K562 (cell line): ENCODE measurements at regions not wholly inside any gene's neighbourhood (a gene's known extent, or its start where the extent isn't known, plus 50 kb on each side); places are given as distances from the start of the nearest gene placed in this dataset.

Source experiments
- ATAC-seq: fragments of 200-7000 bp; cut with Tn5 transposase; 3 replicates; pipeline ENCODE4 v1.9.1; 2020; ENCODE audit warnings: moderate library complexity
- BruUV-seq: library from RNA; stranded (reverse); fragments of 400-500 nt; replicated peaks from 2 replicates; lab custom pipeline; 2021; lab: Mats Ljungman, UMichigan
- CTCF ChIA-PET: fragments of 300-600 bp; formaldehyde crosslinking; extraction: SDS; loops from one replicate; lab custom pipeline; 2021; ENCODE audit warnings: low intra/inter-chr PET ratio; lab: Yijun Ruan, JAX
- POLR2A ChIA-PET: fragments of 300-600, 350-650 bp; sonication (Branson Sonifier 250); formaldehyde crosslinking; extraction: SDS; loops from one replicate; lab custom pipeline; 2021; ENCODE audit warnings: antibody characterized with exemption, inconsistent platforms; lab: Yijun Ruan, JAX
- DNase-seq, 4 experiments: peaks; one replicate each; pipeline versions ENCODE4 v3.0.0 to v3.0.0-alpha.2; 2011 to 2018; ENCODE audit warnings: low spot score in 3 of 4, mixed read lengths in 3 of 4; ENCODE audit errors: extremely low read depth in 1 of 4
- FAIRE-seq: peaks from 2 replicates; lab custom pipeline; 2011; peaks lifted over from hg19 to GRCh38; lab: Jason Lieb, UNC
- H2AFZ ChIP-seq: 2 replicates; pipeline ENCODE4 v1.6.0; 2011; ENCODE audit warnings: low read depth, low read length, control low read depth, inconsistent platforms
- H3K27ac ChIP-seq: fragments of 200-600 bp; 3 replicates; pipeline ENCODE4 v1.8.0; 2011; ENCODE audit warnings: low read depth, mild to moderate bottlenecking, control low read depth, inconsistent platforms, low read length, moderate library complexity, mixed read lengths; ENCODE audit errors: extremely low read depth
- H3K27me3 ChIP-seq, 2 experiments: fragments of 300-600 bp in 1 of 2; 2 replicates in 1 of 2; 3 replicates in 1 of 2; pipeline versions ENCODE4 v1.6.0 to v1.8.0; 2011; ENCODE audit warnings: inconsistent platforms in 2 of 2, low read length in 2 of 2, mild to moderate bottlenecking in 1 of 2, mixed read lengths in 1 of 2, moderate library complexity in 1 of 2; ENCODE audit not compliant: control insufficient read depth in 2 of 2, insufficient read depth in 2 of 2
- H3K36me3 ChIP-seq: fragments of 300-600 bp; 3 replicates; pipeline ENCODE4 v1.8.0; 2011; ENCODE audit warnings: mild to moderate bottlenecking, low read length, inconsistent platforms; ENCODE audit not compliant: control insufficient read depth, insufficient read depth
- H3K4me1 ChIP-seq, 2 experiments: fragments of 200-600 bp in 1 of 2; replicated peaks in 1 of 2; 2 replicates in 1 of 2; 3 replicates in 1 of 2; pipeline versions ENCODE4 v1.5.1 to v1.8.0; 2011; ENCODE audit warnings: inconsistent platforms in 2 of 2, low read length in 2 of 2, mild to moderate bottlenecking in 1 of 2, mixed read lengths in 1 of 2, moderate library complexity in 1 of 2; ENCODE audit not compliant: control insufficient read depth in 2 of 2, insufficient read depth in 2 of 2
- H3K4me2 ChIP-seq: 2 replicates; pipeline ENCODE4 v1.6.1; 2011; ENCODE audit warnings: low read length, control low read depth, inconsistent platforms, mixed read lengths; ENCODE audit not compliant: insufficient read depth
- H3K4me3 ChIP-seq: fragments of 200-600 bp; sonication (generic), shearing (Covaris generic); 2 replicates; pipeline ENCODE4 v1.5.1; 2016; ENCODE audit warnings: control low read depth, inconsistent platforms
- H3K79me2 ChIP-seq: fragments of 200-600 bp; 3 replicates; pipeline ENCODE4 v1.8.0; 2011; ENCODE audit warnings: low read length, inconsistent platforms; ENCODE audit not compliant: control insufficient read depth, insufficient read depth
- H3K9ac ChIP-seq, 2 experiments: 2 replicates each; pipeline versions ENCODE4 v1.6.0 to v1.6.1; 2011; ENCODE audit warnings: low read depth in 2 of 2, low read length in 2 of 2, control low read depth in 1 of 2, inconsistent platforms in 1 of 2, mild to moderate bottlenecking in 1 of 2, mixed read lengths in 1 of 2; ENCODE audit not compliant: insufficient read depth in 1 of 2
- H3K9me1 ChIP-seq: one replicate; pipeline ENCODE4 v1.6.0; 2011; ENCODE audit warnings: inconsistent platforms, mild to moderate bottlenecking, low read length, moderate library complexity; ENCODE audit not compliant: control insufficient read depth, insufficient read depth
- H3K9me3 ChIP-seq: replicated peaks from 2 replicates; pipeline ENCODE4 v1.5.1; 2011; ENCODE audit warnings: low read depth, low read length, inconsistent platforms; ENCODE audit not compliant: control insufficient read depth, insufficient read depth
- H4K20me1 ChIP-seq: replicated peaks from 2 replicates; pipeline ENCODE4 v1.6.1; 2011; ENCODE audit warnings: low read length, inconsistent platforms, mixed read lengths; ENCODE audit not compliant: control insufficient read depth, insufficient read depth
- COPS2 ChIP-seq: fragments of 450-650 bp; conservative IDR thresholded peaks from 2 replicates; pipeline ENCODE4 v1.6.1; 2016; ENCODE audit warnings: mild to moderate bottlenecking, moderate library complexity
- KHSRP ChIP-seq: fragments of 450-650 bp; IDR thresholded peaks from 2 replicates; pipeline ENCODE4 v1.6.1; 2017
- MAFF ChIP-seq: IDR thresholded peaks from 2 replicates; pipeline ENCODE4 v1.6.1; 2012; ENCODE audit warnings: low read length, improper control_type of control experiment
- MIER1 ChIP-seq: fragments of 450-650 bp; IDR thresholded peaks from 2 replicates; pipeline ENCODE4 v1.6.1; 2016; ENCODE audit warnings: antibody characterized with exemption, mild to moderate bottlenecking, low read depth
- MTF1 ChIP-seq: fragments of 250-450 bp; sonication (Bioruptor Pico); IDR thresholded peaks from 2 replicates; pipeline ENCODE4 v1.9.0; 2021; ENCODE audit warnings: moderate library complexity, mild to moderate bottlenecking, inconsistent platforms, borderline replicate concordance
- NFE2L1 ChIP-seq: fragments of 450-650 bp; IDR thresholded peaks from 2 replicates; pipeline ENCODE4 v1.6.1; 2016; ENCODE audit warnings: missing genetic modification characterization, low read depth, mild to moderate bottlenecking, missing compliant biosample characterization, moderate library complexity, borderline replicate concordance
- PML ChIP-seq: IDR thresholded peaks from 2 replicates; pipeline ENCODE4 v1.6.1; 2012; ENCODE audit warnings: low read length, inconsistent platforms
- RBM15 ChIP-seq: fragments of 200-400 bp; formaldehyde crosslinking; IDR thresholded peaks from 2 replicates; pipeline ENCODE4 v1.6.1; 2018; ENCODE audit warnings: mild to moderate bottlenecking, low read length, moderate library complexity; ENCODE audit not compliant: insufficient read depth
- XRCC4 ChIP-seq: IDR thresholded peaks from one replicate; pipeline ENCODE4 v1.6.1; 2011; ENCODE audit not compliant: insufficient read depth, insufficient read length; ENCODE audit errors: extremely low read depth
- ZNF444 ChIP-seq: fragments of 250-450 bp; sonication (Bioruptor Pico); IDR thresholded peaks from 2 replicates; pipeline ENCODE4 v1.4.0; 2020; ENCODE audit warnings: mild to moderate bottlenecking, moderate library complexity
- ZNF764 ChIP-seq: fragments of 250-450 bp; sonication (Bioruptor Pico); IDR thresholded peaks from 2 replicates; pipeline ENCODE4 v1.4.0; 2020; ENCODE audit warnings: low read depth, mild to moderate bottlenecking, moderate library complexity
- WGBS: fragments of 100-300 bp; shearing (Covaris generic); methylation state at CpG from one replicate; pipeline ENCODE4 v1.1.6; 2016; ENCODE audit warnings: low coverage, mixed read lengths; ENCODE audit not compliant: insufficient coverage; ENCODE audit errors: missing lambda C conversion rate; 5-methylcytosine and 5-hydroxymethylcytosine counted together
- in situ Hi-C: fragments of 300-500 bp; cut with MboI; formaldehyde crosslinking; loops from 4 replicates; pipeline ENCODE4 v1.15.0; 2018; ENCODE audit warnings: inconsistent platforms, mixed read lengths
- intact Hi-C: fragments of 100-400 bp; cut with micrococcal nuclease; formaldehyde crosslinking; loops from 2 replicates; pipeline ENCODE4 v1.14.2; 2022
- TF ChIP-seq, protein P1 (sequence below): fragments of 450-650 bp; IDR thresholded peaks from 2 replicates; pipeline ENCODE4 v1.6.1; 2016; ENCODE audit warnings: mild to moderate bottlenecking, moderate library complexity
- TF ChIP-seq, protein P2 (sequence below): sonication (generic); formaldehyde crosslinking; IDR thresholded peaks from 2 replicates; pipeline ENCODE4 v1.8.1; 2023; ENCODE audit warnings: mild to moderate bottlenecking, missing genetic modification reagents

DNA sequence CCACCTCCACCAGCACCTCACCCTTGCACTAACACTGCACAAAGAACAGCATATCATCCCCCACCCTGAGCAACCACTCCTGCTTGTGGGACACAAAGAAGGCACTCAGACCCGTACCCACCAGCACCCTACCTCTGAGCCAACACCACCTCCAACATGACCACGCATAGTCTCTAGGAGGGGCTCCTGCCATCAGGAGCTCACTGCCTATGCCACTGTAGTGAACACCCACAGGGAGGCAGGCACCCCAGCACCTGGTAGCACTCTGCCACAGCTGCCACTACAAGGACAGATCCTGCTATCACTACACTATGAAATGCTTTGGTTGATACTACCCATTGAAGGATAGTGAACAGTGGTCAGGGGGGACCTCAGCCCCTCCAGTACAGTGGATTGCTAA lies 395.6 kb upstream of the GRAMD2B start:
- H3K9me3 ChIP-seq, result no peaks in the 10 kb centered on the region; the same call in 1 of the 2 replicates
- no peak overlapping the region for H3K4me3 ChIP-seq
- intact Hi-C loops, result no loop called here
- no peaks in the 10 kb centered on the region for H3K9me1 ChIP-seq
- H3K27ac ChIP-seq, result no peak overlapping the region
- H2AFZ ChIP-seq, result no peak overlapping the region
- FAIRE-seq (no peak), DNase-seq (no peak), ATAC-seq (no peak)
- no peaks in the 10 kb centered on the region for H4K20me1 ChIP-seq
- no peaks in the 10 kb centered on the region for H3K27me3 ChIP-seq
- no TSS peak for BruUV-seq
- TF ChIP-seq RBM15 (no peak), MTF1 (no peak), COPS2 (no peak), PML (no peak), ZNF764 (CRISPR knock-in tag) (no peak), NFE2L1 (no peak), MIER1 (no peak), KHSRP (no peak), XRCC4 (no peak), ZNF444 (CRISPR knock-in tag) (no peak), MAFF (no peak)
- TF ChIP-seq, protein P1, sequence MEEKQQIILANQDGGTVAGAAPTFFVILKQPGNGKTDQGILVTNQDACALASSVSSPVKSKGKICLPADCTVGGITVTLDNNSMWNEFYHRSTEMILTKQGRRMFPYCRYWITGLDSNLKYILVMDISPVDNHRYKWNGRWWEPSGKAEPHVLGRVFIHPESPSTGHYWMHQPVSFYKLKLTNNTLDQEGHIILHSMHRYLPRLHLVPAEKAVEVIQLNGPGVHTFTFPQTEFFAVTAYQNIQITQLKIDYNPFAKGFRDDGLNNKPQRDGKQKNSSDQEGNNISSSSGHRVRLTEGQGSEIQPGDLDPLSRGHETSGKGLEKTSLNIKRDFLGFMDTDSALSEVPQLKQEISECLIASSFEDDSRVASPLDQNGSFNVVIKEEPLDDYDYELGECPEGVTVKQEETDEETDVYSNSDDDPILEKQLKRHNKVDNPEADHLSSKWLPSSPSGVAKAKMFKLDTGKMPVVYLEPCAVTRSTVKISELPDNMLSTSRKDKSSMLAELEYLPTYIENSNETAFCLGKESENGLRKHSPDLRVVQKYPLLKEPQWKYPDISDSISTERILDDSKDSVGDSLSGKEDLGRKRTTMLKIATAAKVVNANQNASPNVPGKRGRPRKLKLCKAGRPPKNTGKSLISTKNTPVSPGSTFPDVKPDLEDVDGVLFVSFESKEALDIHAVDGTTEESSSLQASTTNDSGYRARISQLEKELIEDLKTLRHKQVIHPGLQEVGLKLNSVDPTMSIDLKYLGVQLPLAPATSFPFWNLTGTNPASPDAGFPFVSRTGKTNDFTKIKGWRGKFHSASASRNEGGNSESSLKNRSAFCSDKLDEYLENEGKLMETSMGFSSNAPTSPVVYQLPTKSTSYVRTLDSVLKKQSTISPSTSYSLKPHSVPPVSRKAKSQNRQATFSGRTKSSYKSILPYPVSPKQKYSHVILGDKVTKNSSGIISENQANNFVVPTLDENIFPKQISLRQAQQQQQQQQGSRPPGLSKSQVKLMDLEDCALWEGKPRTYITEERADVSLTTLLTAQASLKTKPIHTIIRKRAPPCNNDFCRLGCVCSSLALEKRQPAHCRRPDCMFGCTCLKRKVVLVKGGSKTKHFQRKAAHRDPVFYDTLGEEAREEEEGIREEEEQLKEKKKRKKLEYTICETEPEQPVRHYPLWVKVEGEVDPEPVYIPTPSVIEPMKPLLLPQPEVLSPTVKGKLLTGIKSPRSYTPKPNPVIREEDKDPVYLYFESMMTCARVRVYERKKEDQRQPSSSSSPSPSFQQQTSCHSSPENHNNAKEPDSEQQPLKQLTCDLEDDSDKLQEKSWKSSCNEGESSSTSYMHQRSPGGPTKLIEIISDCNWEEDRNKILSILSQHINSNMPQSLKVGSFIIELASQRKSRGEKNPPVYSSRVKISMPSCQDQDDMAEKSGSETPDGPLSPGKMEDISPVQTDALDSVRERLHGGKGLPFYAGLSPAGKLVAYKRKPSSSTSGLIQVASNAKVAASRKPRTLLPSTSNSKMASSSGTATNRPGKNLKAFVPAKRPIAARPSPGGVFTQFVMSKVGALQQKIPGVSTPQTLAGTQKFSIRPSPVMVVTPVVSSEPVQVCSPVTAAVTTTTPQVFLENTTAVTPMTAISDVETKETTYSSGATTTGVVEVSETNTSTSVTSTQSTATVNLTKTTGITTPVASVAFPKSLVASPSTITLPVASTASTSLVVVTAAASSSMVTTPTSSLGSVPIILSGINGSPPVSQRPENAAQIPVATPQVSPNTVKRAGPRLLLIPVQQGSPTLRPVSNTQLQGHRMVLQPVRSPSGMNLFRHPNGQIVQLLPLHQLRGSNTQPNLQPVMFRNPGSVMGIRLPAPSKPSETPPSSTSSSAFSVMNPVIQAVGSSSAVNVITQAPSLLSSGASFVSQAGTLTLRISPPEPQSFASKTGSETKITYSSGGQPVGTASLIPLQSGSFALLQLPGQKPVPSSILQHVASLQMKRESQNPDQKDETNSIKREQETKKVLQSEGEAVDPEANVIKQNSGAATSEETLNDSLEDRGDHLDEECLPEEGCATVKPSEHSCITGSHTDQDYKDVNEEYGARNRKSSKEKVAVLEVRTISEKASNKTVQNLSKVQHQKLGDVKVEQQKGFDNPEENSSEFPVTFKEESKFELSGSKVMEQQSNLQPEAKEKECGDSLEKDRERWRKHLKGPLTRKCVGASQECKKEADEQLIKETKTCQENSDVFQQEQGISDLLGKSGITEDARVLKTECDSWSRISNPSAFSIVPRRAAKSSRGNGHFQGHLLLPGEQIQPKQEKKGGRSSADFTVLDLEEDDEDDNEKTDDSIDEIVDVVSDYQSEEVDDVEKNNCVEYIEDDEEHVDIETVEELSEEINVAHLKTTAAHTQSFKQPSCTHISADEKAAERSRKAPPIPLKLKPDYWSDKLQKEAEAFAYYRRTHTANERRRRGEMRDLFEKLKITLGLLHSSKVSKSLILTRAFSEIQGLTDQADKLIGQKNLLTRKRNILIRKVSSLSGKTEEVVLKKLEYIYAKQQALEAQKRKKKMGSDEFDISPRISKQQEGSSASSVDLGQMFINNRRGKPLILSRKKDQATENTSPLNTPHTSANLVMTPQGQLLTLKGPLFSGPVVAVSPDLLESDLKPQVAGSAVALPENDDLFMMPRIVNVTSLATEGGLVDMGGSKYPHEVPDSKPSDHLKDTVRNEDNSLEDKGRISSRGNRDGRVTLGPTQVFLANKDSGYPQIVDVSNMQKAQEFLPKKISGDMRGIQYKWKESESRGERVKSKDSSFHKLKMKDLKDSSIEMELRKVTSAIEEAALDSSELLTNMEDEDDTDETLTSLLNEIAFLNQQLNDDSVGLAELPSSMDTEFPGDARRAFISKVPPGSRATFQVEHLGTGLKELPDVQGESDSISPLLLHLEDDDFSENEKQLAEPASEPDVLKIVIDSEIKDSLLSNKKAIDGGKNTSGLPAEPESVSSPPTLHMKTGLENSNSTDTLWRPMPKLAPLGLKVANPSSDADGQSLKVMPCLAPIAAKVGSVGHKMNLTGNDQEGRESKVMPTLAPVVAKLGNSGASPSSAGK, result no peak
- TF ChIP-seq, protein P2, sequence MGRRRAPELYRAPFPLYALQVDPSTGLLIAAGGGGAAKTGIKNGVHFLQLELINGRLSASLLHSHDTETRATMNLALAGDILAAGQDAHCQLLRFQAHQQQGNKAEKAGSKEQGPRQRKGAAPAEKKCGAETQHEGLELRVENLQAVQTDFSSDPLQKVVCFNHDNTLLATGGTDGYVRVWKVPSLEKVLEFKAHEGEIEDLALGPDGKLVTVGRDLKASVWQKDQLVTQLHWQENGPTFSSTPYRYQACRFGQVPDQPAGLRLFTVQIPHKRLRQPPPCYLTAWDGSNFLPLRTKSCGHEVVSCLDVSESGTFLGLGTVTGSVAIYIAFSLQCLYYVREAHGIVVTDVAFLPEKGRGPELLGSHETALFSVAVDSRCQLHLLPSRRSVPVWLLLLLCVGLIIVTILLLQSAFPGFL (CRISPR knock-in tag), result no peak
- H3K4me1 ChIP-seq, result no peaks in the 10 kb centered on the region
- H3K4me2 ChIP-seq, result no peak overlapping the region
- in situ Hi-C loops, result no loop called here
- H3K36me3 ChIP-seq, result no peaks in the 10 kb centered on the region
- no peak overlapping the region for H3K9ac ChIP-seq
- CTCF ChIA-PET, result no interaction called here
- POLR2A ChIA-PET, result no interaction called here
- WGBS, result 35% methylated on average over 2 of the region's 2 CpGs
- no peaks in the 10 kb centered on the region for H3K79me2 ChIP-seq
